ENCODE measurements at regions not wholly inside any gene's neighbourhood (a gene's known extent, or its start where the extent isn't known, plus 50 kb on each side); places are given as distances from the start of the nearest gene placed in this dataset.

DNA sequence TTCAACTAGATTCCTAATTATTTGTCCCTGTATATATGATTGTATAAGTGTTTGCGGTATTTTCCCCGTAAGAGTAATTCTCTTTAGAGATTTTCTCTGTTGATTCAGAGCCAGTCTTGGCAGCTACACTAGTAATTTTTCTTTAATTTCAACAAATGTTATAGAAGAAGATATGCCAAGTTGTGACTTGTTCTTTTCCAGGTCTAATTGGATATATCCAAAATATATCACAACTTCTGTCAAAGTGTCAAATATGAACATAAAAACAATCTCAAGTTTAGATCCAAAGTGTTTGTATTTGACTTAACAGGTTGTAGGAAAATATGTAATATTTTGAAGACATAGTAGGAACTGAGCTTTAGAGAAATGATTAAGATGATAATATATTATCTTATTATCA lies 733.9 kb upstream of the SLITRK5 start:
- TF ChIP-seq, protein P1, sequence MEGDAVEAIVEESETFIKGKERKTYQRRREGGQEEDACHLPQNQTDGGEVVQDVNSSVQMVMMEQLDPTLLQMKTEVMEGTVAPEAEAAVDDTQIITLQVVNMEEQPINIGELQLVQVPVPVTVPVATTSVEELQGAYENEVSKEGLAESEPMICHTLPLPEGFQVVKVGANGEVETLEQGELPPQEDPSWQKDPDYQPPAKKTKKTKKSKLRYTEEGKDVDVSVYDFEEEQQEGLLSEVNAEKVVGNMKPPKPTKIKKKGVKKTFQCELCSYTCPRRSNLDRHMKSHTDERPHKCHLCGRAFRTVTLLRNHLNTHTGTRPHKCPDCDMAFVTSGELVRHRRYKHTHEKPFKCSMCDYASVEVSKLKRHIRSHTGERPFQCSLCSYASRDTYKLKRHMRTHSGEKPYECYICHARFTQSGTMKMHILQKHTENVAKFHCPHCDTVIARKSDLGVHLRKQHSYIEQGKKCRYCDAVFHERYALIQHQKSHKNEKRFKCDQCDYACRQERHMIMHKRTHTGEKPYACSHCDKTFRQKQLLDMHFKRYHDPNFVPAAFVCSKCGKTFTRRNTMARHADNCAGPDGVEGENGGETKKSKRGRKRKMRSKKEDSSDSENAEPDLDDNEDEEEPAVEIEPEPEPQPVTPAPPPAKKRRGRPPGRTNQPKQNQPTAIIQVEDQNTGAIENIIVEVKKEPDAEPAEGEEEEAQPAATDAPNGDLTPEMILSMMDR (IDR thresholded peaks at IDR 0.05): no peak
- TF ChIP-seq POLR2A (IDR thresholded peaks at IDR 0.05): no peak
